IPS-20b (cell line): ENCODE measurements at regions not wholly inside any gene's neighbourhood (a gene's known extent, or its start where the extent isn't known, plus 50 kb on each side); places are given as distances from the start of the nearest gene placed in this dataset.

Experiments
- H3K27ac ChIP-seq: one replicate; pipeline ENCODE4 v1.5.1; 2013; ENCODE audit warnings: low read length
- H3K27me3 ChIP-seq: 2 replicates; pipeline ENCODE4 v1.6.1; 2013; ENCODE audit warnings: mild to moderate bottlenecking, low read length, inconsistent platforms; ENCODE audit not compliant: insufficient read depth
- H3K36me3 ChIP-seq: 2 replicates; pipeline ENCODE4 v1.6.1; 2013; ENCODE audit warnings: low read depth, mild to moderate bottlenecking, inconsistent platforms, low read length, moderate library complexity; ENCODE audit not compliant: insufficient read depth
- H3K4me1 ChIP-seq: 2 replicates; pipeline ENCODE4 v1.6.1; 2013; ENCODE audit warnings: mild to moderate bottlenecking, control low read depth, inconsistent platforms, low read length, moderate library complexity; ENCODE audit not compliant: insufficient read depth
- H3K4me3 ChIP-seq: 2 replicates; pipeline ENCODE4 v1.5.1; 2013; ENCODE audit warnings: mild to moderate bottlenecking, low read length, inconsistent platforms
- H3K9ac ChIP-seq: 2 replicates; pipeline ENCODE4 v1.6.1; 2013; ENCODE audit warnings: low read depth, mild to moderate bottlenecking, inconsistent platforms, low read length, moderate library complexity
- H3K9me3 ChIP-seq: 2 replicates; pipeline ENCODE4 v1.6.1; 2013; ENCODE audit warnings: mild to moderate bottlenecking, low read depth, low read length, inconsistent platforms; ENCODE audit not compliant: insufficient read depth

- Histone ChIP-seq H3K4me1 (no peaks in the 10 kb centered on the region), H3K36me3 (no peaks in the 10 kb centered on the region), H3K4me3 (no peak overlapping the region)
Measured at GRCh38 chr4:36445480-36445879, 164.1 kb downstream of the DTHD1 start.

GRCh38 chr4:36446275-36446674 lies 164.9 kb downstream of the DTHD1 start:
- Histone ChIP-seq H3K4me3 (no peak overlapping the region), H3K27me3 (no peaks in the 10 kb centered on the region), H3K9ac (no peak overlapping the region), H3K4me1 (no peaks in the 10 kb centered on the region), H3K36me3 (no peaks in the 10 kb centered on the region), H3K27ac (no peak overlapping the region), H3K9me3 (no peaks in the 10 kb centered on the region)

More at GRCh38 chr4:36445480-36445879, 164.1 kb downstream of the DTHD1 start:
- Histone ChIP-seq H3K27ac (no peak overlapping the region), H3K27me3 (no peaks in the 10 kb centered on the region), H3K9ac (no peak overlapping the region), H3K9me3 (no peaks in the 10 kb centered on the region)

GRCh38 chr4:36461344-36461743 lies 179.9 kb downstream of the DTHD1 start:
- Histone ChIP-seq H3K9ac (no peak overlapping the region), H3K4me3 (no peak overlapping the region), H3K9me3 (no peaks in the 10 kb centered on the region), H3K27me3 (no peaks in the 10 kb centered on the region), H3K4me1 (no peaks in the 10 kb centered on the region), H3K36me3 (no peaks in the 10 kb centered on the region), H3K27ac (no peak overlapping the region)

- no peak overlapping the region for H3K4me3 ChIP-seq
- no peaks in the 10 kb centered on the region for H3K9me3 ChIP-seq
- no peaks in the 10 kb centered on the region for H3K36me3 ChIP-seq
- no peaks in the 10 kb centered on the region for H3K27me3 ChIP-seq
- no peak overlapping the region for H3K9ac ChIP-seq
- H3K27ac ChIP-seq = no peak overlapping the region
- peaks cover 5% of the 10 kb centered on the region; the same call in 1 of the 2 replicates for H3K4me1 ChIP-seq
Measured at GRCh38 chr4:36467670-36468069, 186.3 kb downstream of the DTHD1 start.

GRCh38 chr4:36471903-36472302 lies 190.5 kb downstream of the DTHD1 start:
- Histone ChIP-seq H3K9ac (no peak overlapping the region), H3K4me3 (no peak overlapping the region), H3K36me3 (no peaks in the 10 kb centered on the region), H3K4me1 (peaks cover 5% of the 10 kb centered on the region; the same call in 1 of the 2 replicates), H3K9me3 (no peaks in the 10 kb centered on the region), H3K27ac (no peak overlapping the region), H3K27me3 (no peaks in the 10 kb centered on the region)

GRCh38 chr4:36476135-36476534 lies 194.7 kb downstream of the DTHD1 start:
- H3K9me3 ChIP-seq = no peaks in the 10 kb centered on the region
- no peaks in the 10 kb centered on the region for H3K36me3 ChIP-seq
- H3K27me3 ChIP-seq = no peaks in the 10 kb centered on the region

GRCh38 chr4:36477861-36478260 lies 196.4 kb downstream of the DTHD1 start:
- no peak overlapping the region for H3K4me3 ChIP-seq
- H3K27me3 ChIP-seq = no peaks in the 10 kb centered on the region
- no peak overlapping the region for H3K27ac ChIP-seq
- no peak overlapping the region for H3K9ac ChIP-seq
- H3K36me3 ChIP-seq = no peaks in the 10 kb centered on the region
- H3K9me3 ChIP-seq = no peaks in the 10 kb centered on the region
- no peaks in the 10 kb centered on the region for H3K4me1 ChIP-seq

More at GRCh38 chr4:36476135-36476534, 194.7 kb downstream of the DTHD1 start:
- H3K4me1 ChIP-seq = no peaks in the 10 kb centered on the region
- no peak overlapping the region for H3K9ac ChIP-seq
- H3K27ac ChIP-seq = no peak overlapping the region
- H3K4me3 ChIP-seq = no peak overlapping the region

GRCh38 chr4:36485885-36486284 lies 204.5 kb downstream of the DTHD1 start:
- Histone ChIP-seq H3K4me3 (no peak overlapping the region), H3K27me3 (no peaks in the 10 kb centered on the region), H3K9me3 (no peaks in the 10 kb centered on the region), H3K36me3 (no peaks in the 10 kb centered on the region), H3K9ac (no peak overlapping the region), H3K4me1 (no peaks in the 10 kb centered on the region), H3K27ac (no peak overlapping the region)

- Histone ChIP-seq H3K4me3 (no peak overlapping the region), H3K9ac (no peak overlapping the region), H3K27me3 (no peaks in the 10 kb centered on the region), H3K36me3 (no peaks in the 10 kb centered on the region), H3K9me3 (no peaks in the 10 kb centered on the region), H3K27ac (no peak overlapping the region), H3K4me1 (no peaks in the 10 kb centered on the region)
Measured at GRCh38 chr4:36489798-36490197, 208.4 kb downstream of the DTHD1 start.

GRCh38 chr4:36492041-36492440 lies 210.6 kb downstream of the DTHD1 start:
- no peaks in the 10 kb centered on the region for H3K27me3 ChIP-seq
- H3K9ac ChIP-seq = no peak overlapping the region
- no peaks in the 10 kb centered on the region for H3K36me3 ChIP-seq
- H3K27ac ChIP-seq = no peak overlapping the region
- H3K9me3 ChIP-seq = no peaks in the 10 kb centered on the region
- H3K4me1 ChIP-seq = no peaks in the 10 kb centered on the region
- no peak overlapping the region for H3K4me3 ChIP-seq

GRCh38 chr4:36492590-36492989 lies 211.2 kb downstream of the DTHD1 start:
- Histone ChIP-seq H3K27ac (no peak overlapping the region), H3K4me3 (no peak overlapping the region), H3K9me3 (no peaks in the 10 kb centered on the region), H3K27me3 (no peaks in the 10 kb centered on the region), H3K4me1 (no peaks in the 10 kb centered on the region), H3K36me3 (no peaks in the 10 kb centered on the region), H3K9ac (no peak overlapping the region)

- no peaks in the 10 kb centered on the region for H3K27me3 ChIP-seq
- no peaks in the 10 kb centered on the region for H3K4me1 ChIP-seq
- H3K9ac ChIP-seq = no peak overlapping the region
- H3K27ac ChIP-seq = no peak overlapping the region
- H3K9me3 ChIP-seq = no peaks in the 10 kb centered on the region
- no peak overlapping the region for H3K4me3 ChIP-seq
- no peaks in the 10 kb centered on the region for H3K36me3 ChIP-seq
Measured at GRCh38 chr4:36493251-36493650, 211.8 kb downstream of the DTHD1 start.

- Histone ChIP-seq H3K27me3 (no peaks in the 10 kb centered on the region), H3K4me3 (no peak overlapping the region), H3K9ac (no peak overlapping the region), H3K9me3 (no peaks in the 10 kb centered on the region), H3K4me1 (no peaks in the 10 kb centered on the region), H3K36me3 (no peaks in the 10 kb centered on the region), H3K27ac (no peak overlapping the region)
Measured at GRCh38 chr4:36494016-36494415, 212.6 kb downstream of the DTHD1 start.
